Natural killer cell (primary cell): ENCODE measurements at regions not wholly inside any gene's neighbourhood (a gene's known extent, or its start where the extent isn't known, plus 50 kb on each side); places are given as distances from the start of the nearest gene placed in this dataset.

Experiments used
- ATAC-seq, 3 donors: fragments of 150-1000 bp in 2 of 3; fragments of 200-7000 bp in 1 of 3; cut with Tn5 transposase; 1 replicate in 1 of 3; 2 replicates in 2 of 3; pipeline ENCODE4 v1.10.0; 2021; ENCODE audit warnings: mild to moderate bottlenecking in 2 of 3, moderate library complexity in 2 of 3
- DNase-seq, 2 donors: peaks; one replicate each; pipeline versions ENCODE4 v3.0.0 to v3.0.0-alpha.2; 2013 to 2021; ENCODE audit warnings: mixed read lengths in 1 of 2
- H3K27ac ChIP-seq: one replicate; pipeline ENCODE4 v1.5.1; 2013; ENCODE audit warnings: mild to moderate bottlenecking, low read length
- H3K27me3 ChIP-seq: one replicate; pipeline ENCODE4 v1.6.1; 2013; ENCODE audit warnings: low read length; ENCODE audit not compliant: control insufficient read depth, insufficient read depth
- H3K36me3 ChIP-seq: one replicate; pipeline ENCODE4 v1.6.1; 2013; ENCODE audit warnings: low read length; ENCODE audit not compliant: control insufficient read depth, insufficient read depth
- H3K4me1 ChIP-seq: one replicate; pipeline ENCODE4 v1.6.1; 2013; ENCODE audit warnings: low read length; ENCODE audit not compliant: control insufficient read depth, insufficient read depth
- H3K4me3 ChIP-seq: one replicate; pipeline ENCODE4 v1.5.1; 2013; ENCODE audit warnings: low read length
- H3K9me3 ChIP-seq: one replicate; pipeline ENCODE4 v1.6.1; 2013; ENCODE audit warnings: low read length; ENCODE audit not compliant: control insufficient read depth, insufficient read depth
- H3K27ac Mint-ChIP-seq, 2 donors: one replicate each; pipeline ENCODE4 v1.8.0; 2022; ENCODE audit warnings: mild to moderate bottlenecking in 2 of 2, mixed read lengths in 2 of 2, moderate library complexity in 1 of 2
- H3K27me3 Mint-ChIP-seq, 2 donors: one replicate each; pipeline ENCODE4 v1.8.0; 2022; ENCODE audit warnings: low read depth in 2 of 2, mixed read lengths in 2 of 2
- H3K36me3 Mint-ChIP-seq: one replicate; pipeline ENCODE4 v1.8.0; 2022; ENCODE audit warnings: mixed read lengths
- H3K4me1 Mint-ChIP-seq, 2 donors: one replicate each; pipeline ENCODE4 v1.8.0; 2022; ENCODE audit warnings: mixed read lengths in 2 of 2
- H3K4me3 Mint-ChIP-seq: one replicate; pipeline ENCODE4 v1.8.0; 2022; ENCODE audit warnings: mild to moderate bottlenecking, moderate library complexity, mixed read lengths
- H3K9me3 Mint-ChIP-seq, 2 donors: one replicate each; pipeline ENCODE4 v1.8.0; 2022; ENCODE audit warnings: mixed read lengths in 2 of 2
- WGBS: methylation state at CpG from one replicate; pipeline ENCODE4 v1.1.7; 2013; ENCODE audit warnings: missing lambda C conversion rate; ENCODE audit not compliant: insufficient coverage; 5-methylcytosine and 5-hydroxymethylcytosine counted together
- intact Hi-C: fragments of 100-400 bp; cut with micrococcal nuclease; formaldehyde crosslinking; loops from one replicate; pipeline ENCODE4 v1.14.2; 2022
- TF ChIP-seq, protein P1 (sequence below): fragments of 200-600 bp; IDR thresholded peaks from one replicate; pipeline ENCODE4 v1.8.0; 2022; ENCODE audit warnings: antibody characterized with exemption

DNA sequence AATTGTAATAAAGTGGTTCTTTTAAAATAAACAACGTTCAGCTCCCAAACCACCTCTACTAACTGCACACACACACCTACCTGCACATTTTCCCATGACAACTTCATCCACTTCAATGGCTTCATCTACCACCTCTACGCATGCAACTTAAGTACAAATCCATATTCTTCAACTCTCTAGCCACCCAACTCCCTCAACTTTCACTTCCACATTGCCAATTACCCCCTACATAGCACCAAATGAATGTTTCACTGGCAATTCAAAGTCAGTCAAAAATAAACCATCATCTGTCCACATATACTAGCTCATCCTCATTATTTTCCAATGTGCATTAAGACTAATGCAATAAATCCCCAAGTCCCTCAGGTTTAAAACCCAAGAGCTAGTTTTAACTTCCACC, 50.7 kb upstream of the ARHGAP32 start:
- intact Hi-C loops, result no loop called here

More for the DNA sequence above, 50.7 kb upstream of the ARHGAP32 start:
- DNase-seq, result no peak
- Mint-ChIP-seq H3K9me3 (no peaks in the 10 kb centered on the region), H3K4me1 (no peaks in the 10 kb centered on the region), H3K27ac (no peak overlapping the region), H3K36me3 (no peaks in the 10 kb centered on the region), H3K4me3 (no peak overlapping the region), H3K27me3 (peaks cover 0 to 3% of the 10 kb centered on the region in 2 donors)
- no peaks in the 10 kb centered on the region for H3K9me3 ChIP-seq
- H3K4me1 ChIP-seq, result no peaks in the 10 kb centered on the region
- no peaks in the 10 kb centered on the region for H3K27me3 ChIP-seq
- H3K27ac ChIP-seq, result no peak overlapping the region
- no peaks in the 10 kb centered on the region for H3K36me3 ChIP-seq
- H3K4me3 ChIP-seq, result no peak overlapping the region
- no peak for ATAC-seq
- TF ChIP-seq, protein P1, sequence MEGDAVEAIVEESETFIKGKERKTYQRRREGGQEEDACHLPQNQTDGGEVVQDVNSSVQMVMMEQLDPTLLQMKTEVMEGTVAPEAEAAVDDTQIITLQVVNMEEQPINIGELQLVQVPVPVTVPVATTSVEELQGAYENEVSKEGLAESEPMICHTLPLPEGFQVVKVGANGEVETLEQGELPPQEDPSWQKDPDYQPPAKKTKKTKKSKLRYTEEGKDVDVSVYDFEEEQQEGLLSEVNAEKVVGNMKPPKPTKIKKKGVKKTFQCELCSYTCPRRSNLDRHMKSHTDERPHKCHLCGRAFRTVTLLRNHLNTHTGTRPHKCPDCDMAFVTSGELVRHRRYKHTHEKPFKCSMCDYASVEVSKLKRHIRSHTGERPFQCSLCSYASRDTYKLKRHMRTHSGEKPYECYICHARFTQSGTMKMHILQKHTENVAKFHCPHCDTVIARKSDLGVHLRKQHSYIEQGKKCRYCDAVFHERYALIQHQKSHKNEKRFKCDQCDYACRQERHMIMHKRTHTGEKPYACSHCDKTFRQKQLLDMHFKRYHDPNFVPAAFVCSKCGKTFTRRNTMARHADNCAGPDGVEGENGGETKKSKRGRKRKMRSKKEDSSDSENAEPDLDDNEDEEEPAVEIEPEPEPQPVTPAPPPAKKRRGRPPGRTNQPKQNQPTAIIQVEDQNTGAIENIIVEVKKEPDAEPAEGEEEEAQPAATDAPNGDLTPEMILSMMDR, result no peak
- 88% methylated on average over 2 of the region's 2 CpGs for WGBS
